HG03039 (cell line): ENCODE measurements at regions not wholly inside any gene's neighbourhood (a gene's known extent, or its start where the extent isn't known, plus 50 kb on each side); places are given as distances from the start of the nearest gene placed in this dataset.
"Not testable (repeated sequence)": the region's sequence is repeated elsewhere in the genome, so short reads cannot be mapped to it uniquely, and the experiment has no call there.

ENCODE experiments used
- ATAC-seq: cut with Tn5 transposase; IDR thresholded peaks from one replicate; pipeline ENCODE4 v1.9.1; 2021; ENCODE audit warnings: mild to moderate bottlenecking, moderate library complexity; ENCODE audit not compliant: unreplicated experiment

DNA sequence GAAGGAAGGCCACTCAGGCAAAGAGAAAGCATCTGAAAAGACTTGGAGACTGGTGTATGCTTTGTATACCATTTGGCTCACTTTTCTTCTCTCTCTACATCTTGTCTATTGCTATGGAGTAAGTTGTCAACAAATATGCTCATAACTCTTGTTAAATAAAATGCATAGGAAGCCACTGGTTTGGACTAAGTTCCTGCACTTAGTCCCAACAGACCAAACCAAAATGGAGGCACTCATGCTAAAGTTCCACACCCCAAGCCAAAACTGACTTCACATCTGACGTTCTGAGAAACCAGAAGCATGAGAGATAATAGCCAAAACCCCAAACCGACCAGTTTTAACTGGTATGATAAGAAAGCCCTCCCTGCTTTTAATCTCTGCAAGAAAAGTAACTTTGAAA lies 135.3 kb upstream of the LYPLAL1 start:
- ATAC-seq: no peak

DNA sequence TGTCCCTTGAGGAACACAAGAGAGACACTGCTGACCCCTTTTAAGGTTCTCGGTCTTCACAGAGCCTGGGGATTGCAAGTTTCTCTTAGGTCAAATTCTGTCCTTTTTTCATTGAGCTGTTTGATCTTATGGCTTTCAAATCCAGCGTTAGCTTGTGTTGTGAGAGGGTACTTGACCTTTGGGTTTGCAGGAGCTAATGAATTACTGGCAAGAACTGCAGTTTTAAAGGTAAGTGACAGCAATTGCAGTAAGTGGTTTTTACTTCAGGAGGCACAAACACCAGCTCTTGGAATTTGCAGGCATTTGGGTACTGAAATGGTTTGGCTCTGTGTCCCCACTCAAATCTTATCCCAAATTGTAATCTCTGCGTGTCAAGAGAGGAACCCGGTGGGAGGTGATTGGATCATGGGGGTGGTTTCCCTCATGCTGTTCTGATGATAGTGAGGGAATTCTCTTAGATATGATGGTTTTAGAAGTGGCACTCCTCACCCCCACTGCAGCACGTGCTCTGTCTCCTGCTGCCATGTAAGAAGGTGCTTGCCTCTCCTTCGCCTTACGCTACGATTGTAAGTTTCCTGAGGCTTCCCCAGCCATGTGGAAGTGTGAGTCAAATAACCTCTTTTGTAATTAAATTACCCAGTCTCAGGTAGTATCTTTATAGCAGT lies 134.5 kb upstream of the LYPLAL1 start:
- no peak for ATAC-seq

DNA sequence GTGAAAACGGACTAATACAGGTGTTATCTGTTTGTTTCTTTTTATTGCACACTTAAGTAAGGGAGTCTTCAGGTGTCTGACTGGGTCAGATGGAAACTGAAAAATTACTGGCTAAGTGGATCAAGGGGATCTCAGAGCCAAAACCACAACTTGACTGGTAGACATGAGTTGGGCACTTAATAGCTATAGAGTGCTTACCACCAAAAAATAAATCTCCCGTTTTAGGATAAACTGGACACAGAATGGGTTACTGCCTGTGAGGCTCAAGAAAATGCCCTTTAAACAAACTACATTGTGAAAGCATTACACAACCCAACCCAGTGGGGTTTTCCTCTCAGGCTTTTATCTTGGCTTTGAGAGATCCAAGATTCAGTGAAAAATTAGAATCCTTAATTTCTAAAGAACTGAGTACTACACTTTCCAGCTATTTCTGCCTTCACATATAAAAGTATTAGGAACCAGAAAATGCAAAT lies 134.0 kb upstream of the LYPLAL1 start:
- no peak for ATAC-seq

DNA sequence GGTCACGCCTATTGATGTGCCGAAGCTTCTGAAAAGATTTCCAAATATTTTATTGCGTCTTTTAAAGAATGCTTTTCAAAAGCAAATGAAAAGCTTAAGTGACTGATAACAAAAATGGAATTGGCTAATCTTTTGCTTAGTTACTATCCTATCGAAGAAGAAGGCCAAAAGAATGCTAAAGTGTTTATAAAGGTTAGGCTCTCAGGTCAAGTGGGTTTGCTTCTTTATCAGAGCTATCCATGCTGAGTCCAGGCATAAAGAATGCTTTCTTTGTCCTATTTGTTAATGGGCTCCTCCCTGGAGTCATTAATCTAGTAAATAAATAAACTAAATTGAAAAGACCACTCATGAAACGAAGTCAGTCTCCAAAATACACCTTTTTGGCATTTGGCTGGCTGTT lies 133.4 kb upstream of the LYPLAL1 start:
- no peak for ATAC-seq

DNA sequence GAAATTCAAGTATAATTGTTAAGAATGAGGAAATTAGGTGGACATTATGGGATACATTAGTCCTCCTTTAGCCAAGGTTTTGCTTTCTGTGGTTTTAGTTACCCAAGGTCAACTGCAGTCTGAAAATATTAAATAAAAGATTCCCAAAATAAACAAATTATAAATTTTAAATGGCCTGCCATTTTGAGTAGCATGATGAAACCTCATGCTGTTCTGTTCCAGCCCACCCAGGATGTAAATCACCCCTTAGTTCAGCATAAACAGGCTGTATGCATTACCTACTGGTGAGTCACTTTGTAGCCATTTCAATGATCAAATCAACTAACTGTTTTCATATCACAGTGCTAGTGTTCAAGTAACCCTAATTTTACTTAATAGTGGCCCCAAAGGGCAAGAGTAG lies 132.5 kb upstream of the LYPLAL1 start:
- ATAC-seq: no peak

DNA sequence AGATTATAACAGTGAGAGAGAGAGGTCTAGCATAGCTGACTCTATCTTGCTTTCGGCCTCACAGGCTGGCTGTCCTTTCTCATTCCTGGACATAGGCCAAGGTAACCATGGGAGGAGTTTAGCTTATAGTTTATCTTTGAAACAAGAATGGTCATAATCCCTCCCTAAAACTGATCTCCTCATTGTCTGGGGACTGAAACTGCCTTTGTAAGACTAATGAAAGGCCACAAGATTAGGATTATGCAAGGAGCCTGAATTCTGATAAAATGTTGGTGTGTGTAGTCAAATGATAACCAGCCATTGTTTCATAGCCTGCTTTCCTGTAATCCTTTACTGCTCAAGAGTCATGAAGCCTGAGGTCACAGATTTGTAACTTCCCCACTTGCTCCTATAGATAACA lies 131.9 kb upstream of the LYPLAL1 start:
- ATAC-seq: no peak

DNA sequence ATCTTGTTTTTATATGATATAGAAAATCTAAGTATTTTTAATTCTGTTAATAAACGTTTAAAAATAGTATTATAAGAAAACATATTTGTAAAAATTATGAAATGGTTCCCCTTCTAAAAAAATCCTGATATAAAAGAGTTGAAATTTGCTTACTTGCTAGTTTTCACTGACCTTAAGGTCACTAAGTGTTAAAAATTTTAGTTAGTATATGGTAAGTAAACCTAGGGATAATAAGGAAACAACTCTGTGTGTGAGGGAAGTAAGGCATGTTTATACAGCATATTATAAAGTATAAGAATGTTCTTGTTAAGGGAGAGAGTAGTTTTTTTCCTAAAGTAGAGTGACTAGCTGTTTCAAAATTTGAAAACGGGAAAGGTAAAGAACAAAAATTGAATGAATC lies 130.9 kb upstream of the LYPLAL1 start:
- no peak for ATAC-seq

DNA sequence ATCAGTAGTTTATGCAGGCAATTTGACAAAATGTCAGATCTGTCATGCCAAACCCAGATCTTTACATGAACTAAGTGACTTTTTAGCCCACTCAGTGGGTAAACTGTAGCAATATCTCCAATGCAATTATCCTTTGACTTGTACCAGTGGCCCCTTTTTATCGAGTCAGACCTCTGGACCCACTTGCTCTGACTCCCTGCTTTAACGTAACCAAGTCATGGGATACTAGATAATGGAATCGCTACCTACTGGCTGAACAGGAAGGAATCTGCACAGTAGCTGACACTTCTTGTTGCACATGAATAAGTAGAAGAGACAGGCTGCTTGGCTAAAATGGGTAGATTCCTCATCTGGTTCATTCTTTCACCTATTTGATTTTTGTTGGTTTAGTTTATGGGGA lies 128.4 kb upstream of the LYPLAL1 start:
- ATAC-seq: no peak

DNA sequence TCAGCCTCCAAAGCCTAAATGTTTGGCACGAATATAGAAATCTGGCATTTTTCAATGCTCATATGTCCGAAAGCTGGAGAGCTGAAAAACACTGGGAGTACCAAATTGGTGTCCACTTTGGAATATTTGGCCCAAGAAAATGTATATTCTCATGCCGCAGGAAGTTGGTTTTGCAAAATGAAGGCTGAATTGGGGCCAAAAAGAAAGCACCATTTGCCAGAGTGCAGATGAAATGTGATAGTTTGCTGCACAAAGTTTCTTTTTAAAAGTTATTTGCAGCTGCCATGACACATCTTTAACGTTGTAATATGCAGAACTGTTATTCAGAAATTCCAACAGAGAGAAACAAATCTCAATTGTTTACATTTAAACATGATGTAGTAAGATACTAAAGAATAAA lies 124.2 kb upstream of the LYPLAL1 start:
- no peak for ATAC-seq

DNA sequence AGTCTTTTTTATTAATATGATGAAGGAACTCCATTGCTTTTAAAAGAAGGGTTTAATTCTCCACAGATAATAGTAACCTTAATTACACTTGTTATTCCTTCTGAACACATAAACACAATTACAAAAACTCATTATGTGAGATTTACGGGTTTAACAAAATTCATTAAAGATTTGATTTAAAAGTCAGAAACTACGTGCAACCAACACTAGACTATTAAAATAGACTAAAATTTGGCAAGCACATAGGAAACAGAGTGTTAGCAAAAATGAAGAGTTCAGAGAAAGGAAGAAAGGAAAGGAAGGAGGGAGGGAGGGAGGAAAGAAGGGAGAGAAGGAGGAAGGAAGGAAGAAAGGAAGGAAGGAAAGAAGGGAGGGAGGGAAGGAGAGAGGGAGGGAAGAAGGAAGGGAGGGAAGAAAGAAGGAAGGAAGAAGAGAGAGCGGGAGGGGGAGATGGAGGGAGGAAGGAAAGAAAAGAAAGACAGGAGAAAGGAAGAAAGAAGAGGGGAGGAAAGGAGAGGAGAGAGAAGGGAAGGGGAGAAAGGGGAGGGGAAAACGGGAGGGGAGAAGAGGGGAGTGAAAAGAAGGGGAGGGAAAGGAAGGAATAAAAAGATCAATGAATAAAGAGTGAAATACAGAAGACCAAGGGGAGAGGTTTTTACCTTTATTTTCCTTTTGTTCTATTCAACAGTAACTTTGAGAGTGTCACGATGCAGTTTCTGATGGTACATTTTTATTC lies 123.4 kb upstream of the LYPLAL1 start:
- no peak for ATAC-seq

DNA sequence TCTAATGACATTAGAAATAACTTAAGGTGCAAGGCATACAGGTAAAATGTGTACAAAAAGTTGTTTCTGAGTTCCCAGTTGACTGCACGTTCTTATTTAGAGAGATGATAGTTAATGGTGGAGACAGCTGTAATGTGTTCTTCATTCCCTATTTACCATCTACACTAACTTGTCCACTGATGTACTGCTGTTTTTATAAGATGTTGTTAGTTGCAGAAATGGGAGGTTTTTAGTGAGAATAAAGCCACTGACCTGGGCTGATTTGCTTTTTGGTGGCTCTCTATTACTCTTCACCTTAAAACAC lies 122.9 kb upstream of the LYPLAL1 start:
- ATAC-seq: no peak

DNA sequence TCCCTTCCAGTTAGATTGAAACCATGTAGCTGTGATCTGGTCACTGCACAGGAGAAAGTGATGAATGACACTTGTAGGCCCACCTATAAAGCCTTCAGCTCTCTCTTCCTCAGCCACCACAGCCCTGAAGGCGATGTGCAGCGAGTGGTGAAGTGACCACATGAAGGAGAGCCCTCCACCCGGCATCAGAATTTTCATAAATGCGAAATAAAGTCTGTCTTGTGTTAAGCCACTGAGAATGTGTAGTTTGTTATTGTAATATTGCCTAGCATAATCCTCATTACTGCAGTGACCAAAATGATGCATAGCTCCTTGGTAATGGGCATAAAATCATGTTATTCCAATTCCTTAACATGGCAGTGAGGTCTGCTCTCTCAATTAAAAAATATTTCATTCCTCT lies 122.1 kb upstream of the LYPLAL1 start:
- ATAC-seq: no peak

DNA sequence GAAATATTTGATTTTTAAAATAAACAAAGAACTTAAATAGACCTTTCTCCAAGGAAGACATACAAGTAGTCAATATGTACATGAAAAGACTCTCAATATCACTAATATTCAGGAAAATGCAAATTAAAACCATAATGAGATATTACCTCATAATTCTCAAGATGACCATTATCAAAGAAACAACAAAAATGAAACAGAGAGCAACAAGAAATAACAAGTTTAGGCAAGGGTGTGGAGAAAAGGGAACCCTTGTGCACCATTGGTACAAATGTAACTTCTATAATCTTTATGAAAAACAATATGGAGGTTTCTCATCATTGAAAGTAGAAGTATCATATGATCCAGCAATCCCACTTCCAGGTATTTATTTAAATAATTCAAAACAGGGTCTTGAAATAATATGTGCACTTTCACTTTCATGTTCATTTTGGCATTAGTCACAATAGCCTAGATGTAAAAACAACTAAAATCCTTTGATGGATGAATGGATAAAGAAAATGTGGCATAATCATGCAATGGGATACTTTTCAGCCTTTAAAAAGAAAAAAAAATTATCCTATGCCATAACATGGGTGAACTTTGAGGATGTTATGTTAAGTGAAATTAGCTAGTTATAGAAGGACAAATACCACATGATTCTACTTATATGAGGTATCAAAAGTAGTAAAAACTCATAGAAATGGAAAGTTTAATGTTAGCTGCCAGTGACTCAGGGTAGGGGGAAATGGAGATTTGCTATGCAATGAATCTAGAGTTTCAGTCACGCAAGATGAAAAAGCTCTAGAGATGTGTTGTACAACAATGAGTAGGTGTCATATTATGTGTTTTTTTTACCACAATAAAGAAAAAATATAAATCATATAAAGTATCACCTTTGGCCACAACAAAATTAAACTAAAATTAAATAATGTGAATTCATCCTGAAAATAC lies 114.5 kb upstream of the LYPLAL1 start:
- no peak for ATAC-seq

DNA sequence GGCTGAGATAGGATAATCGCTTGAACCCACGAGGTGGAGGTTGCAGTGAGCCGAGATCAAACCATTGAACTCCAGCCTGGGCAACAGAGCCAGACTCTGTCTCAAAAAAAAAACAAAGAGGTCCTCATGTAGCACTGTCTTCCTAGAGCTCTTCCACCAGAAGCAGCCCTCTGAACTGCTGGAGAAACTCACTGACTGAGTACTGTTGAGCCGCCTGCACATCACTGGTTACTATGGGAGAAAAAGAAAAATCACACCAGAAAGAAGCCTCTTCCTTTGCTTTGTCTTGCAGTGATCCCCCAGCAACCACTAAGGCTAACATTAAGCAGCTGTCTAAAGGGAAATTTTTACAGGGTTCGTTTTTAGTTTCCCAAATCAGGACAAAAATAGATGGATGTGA lies 112.9 kb upstream of the LYPLAL1 start:
- ATAC-seq: no peak

DNA sequence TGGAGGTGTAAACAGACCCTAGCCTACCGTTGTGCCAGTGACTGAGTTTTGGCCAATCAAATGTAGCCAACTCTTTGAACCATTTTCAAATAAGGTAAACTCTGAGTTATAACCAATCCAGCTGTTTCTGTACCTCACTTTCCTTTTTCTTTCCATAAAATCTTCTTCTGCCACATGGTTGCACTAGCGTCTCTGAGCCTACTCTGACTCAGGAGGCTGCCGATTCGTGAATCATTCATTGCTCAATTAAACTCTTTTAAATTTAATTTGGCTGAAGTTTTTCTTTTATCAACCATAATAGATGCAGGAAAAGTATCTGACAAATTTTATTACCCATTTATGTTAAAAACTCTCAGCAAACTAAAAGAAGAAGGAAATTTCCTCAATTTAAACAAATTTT lies 111.5 kb upstream of the LYPLAL1 start:
- ATAC-seq: no peak

DNA sequence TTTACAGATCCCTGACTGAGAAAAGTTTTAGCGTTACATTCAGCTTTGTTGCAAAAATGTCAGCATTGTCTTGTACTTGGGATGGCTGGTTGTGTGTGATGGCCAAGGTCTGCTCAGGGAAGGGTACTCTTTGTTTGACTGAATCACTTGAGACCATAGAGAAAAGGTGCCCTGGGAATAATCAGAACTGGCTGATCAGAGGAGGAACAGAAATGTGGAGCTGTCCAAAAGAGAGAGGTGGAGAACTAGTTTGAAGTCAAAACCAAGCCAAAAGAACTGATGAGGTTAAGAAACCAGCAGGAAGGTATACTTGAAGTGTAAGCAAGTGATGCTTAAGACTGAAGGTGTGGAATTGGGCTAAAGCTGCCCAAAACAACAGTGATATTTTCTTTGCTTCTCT lies 107.6 kb upstream of the LYPLAL1 start:
- ATAC-seq: no peak

DNA sequence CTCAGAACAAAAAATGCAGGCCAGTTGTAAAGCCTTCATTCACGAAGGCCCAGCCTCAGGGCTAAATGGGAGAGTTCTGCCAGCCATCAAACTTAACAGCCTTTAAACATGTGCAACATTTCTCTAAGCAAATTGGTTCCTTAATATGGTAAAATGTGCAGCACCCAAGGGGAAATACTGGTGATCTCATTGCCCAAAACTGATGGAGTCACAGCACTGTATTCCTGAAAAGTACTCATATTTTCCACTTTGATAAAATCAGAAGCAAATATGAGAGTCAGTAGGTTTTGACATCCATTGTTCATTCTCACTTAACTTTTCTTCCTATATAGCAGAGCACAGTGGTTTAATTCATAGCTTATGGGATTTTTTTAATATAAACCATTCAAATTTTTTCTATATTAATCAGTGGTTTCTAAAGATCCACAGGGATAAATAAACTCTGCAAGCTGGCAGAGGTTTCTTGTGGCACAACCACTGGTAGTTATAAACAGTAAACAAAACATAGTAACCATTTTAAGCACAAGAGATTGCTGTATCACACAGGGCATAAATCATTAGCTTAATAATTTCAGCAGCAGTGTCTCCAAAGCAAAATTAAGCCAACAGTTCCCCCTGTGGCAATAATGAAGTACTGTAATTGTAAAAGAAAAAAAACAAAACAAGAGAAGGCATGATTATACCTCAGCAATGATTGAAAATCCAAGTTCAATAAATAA lies 106.9 kb upstream of the LYPLAL1 start:
- ATAC-seq: no peak

DNA sequence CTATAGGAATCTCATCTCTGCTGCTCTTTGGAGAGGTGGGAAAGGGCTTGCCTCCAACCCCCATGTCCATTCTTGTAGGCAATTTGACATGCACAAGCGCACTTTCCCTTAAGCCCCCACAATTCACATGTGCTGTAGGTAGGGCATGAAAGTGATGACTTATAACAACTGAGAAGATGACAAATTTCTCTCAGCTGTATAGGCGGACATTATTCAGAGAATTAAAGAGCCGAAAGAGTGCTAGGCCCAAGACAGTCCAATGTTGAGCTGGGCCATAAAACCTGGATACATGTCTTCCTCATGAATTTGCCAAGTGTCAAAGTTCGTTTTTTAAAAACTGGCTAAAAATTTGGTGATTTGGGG lies 106.3 kb upstream of the LYPLAL1 start:
- no peak for ATAC-seq

DNA sequence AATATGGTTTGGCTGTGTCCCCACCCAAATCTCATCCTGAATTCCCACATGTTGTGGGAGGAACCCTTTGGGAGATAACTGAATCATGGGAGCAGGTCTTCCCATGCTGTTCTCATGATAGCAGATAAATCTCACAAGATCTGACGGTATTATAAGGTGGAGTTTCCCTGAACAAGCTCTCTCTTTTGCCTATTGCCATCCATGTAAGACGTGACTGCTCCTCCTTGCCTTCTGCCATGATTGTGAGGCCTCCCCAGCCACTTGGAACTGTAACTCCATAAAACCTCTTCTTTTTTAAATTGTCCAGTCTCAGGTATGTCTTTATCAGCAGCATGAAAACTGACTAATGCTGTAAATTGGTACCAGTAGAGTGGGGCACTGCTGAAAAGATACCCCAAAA lies 103.3 kb upstream of the LYPLAL1 start:
- ATAC-seq: not testable (repeated sequence)

DNA sequence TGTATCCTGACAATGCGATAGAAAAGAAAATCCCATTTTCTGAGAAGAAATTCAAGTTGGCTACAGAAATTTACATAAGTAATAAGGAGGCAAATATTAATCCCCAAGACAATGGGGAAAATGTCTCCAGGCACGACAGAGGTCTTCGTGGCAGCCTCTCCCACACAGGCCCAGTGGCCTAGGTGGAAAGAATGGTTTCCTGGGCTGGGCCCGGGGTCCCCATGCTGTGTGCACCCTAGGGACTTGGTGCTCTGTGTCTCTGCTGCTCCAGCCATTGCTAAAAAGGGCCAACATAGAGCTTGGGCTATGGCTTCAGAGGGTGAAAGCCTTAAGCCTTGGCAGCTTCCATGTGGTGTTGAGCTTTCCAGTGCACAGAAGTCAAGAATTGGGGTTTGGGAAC lies 102.5 kb upstream of the LYPLAL1 start:
- ATAC-seq: no peak

DNA sequence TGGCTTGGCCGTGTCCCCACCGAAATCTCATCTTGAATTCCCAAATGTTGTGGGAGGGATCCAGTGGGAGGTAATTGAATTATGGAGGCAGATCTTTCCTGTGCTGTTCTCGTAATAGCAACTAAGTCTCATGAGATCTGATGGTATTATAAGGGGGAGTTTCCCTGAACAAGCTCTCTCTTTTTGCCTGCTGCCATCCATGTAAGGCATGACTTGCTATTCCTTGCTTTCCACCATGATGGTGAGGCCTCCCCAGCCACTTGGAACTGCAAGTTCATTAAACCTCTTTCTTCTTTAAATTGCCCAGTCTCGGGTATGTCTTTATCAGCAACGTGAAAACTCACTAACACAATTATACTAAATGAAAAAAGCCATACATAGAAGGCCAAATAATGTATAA lies 101.3 kb upstream of the LYPLAL1 start:
- ATAC-seq: no peak
